ENCODE measurements at regions not wholly inside any gene's neighbourhood (a gene's known extent, or its start where the extent isn't known, plus 50 kb on each side); places are given as distances from the start of the nearest gene placed in this dataset.

- DNase-seq (ENCODE audit: low read depth): no peak
Measured at GRCh38 chr6:100944644-100945043, 63.5 kb upstream of the ASCC3 start.

DNA sequence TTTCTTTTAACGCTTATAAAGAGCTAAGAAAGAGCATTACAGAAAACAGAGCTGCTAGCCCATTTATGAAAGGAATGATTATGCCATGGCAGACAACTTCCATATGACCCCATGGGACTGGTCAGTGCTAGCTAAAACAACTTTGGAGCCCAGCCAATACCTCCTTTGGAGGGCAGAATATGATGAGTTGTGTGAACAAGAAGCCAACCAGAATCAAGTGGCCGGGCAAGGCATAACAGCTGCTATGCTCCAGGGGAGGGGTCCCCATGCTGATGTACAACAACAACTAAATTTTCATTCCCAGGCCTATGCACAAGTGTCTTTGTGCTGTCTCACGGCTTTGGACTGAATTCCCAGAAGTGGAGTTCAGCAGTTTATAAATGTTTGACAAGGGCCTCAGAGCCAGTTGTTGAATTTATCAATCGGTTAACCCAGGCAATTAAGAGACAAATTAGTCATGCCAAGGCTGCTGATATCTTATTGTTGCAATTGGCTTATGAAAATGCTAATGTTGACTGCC is 65.0 kb upstream of the ASCC3 start:
- no peak for DNase-seq (ENCODE audit: low read depth)

DNA sequence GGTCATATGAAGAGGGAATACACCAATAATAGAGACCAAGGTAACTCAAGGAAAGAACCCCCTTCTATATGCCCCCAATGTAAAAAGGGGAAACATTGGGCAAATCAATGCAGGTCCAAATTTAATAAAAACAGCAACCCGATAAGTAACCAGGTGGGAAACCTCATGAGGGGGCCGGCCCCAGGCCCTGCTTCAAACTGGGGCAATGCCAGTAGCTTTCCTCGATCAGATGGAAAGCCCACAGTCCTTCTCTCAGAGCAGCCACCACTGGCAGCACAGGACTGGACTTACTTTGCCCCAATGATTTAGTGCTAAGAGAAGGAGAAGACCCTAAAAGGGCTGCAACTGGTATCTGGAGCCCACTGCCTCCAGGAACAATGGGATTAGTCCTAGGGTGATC is 65.6 kb upstream of the ASCC3 start:
- DNase-seq (ENCODE audit: low read depth): no peak

DNA sequence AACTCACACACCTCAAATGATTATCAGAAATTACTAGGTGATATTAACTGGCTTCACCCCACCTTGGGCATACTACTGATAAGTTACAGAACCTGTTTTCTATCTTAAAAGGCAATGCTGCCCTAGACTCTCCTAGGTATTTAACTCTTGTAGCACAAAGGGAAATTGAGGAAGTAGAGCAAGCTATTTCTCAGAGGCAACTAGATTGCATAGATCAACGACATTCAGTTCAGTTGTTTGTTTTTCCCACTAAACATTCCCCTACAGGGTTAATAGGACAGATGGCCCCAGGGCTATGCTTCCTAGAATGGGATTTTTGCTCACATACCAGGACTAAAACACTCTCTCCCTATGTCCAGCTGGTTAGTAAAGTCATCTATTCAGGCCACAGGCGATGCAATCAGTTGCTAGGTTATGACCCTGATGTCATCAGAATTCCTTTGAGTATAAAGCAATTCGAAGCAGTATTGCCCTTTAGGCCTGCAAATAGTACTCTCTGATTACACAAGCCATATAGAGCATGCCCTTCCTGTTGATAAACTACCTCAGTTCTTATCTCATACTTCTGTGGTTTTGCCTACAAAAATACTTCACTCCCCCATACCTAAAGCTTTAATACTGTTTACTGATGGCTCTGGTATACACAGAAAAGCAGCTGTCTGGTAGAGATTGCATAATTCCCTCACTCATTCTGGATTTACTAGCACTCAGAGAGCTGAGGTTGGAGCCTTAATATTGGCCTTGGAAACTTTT is 67.4 kb upstream of the ASCC3 start:
- no peak for DNase-seq (ENCODE audit: low read depth)

DNA sequence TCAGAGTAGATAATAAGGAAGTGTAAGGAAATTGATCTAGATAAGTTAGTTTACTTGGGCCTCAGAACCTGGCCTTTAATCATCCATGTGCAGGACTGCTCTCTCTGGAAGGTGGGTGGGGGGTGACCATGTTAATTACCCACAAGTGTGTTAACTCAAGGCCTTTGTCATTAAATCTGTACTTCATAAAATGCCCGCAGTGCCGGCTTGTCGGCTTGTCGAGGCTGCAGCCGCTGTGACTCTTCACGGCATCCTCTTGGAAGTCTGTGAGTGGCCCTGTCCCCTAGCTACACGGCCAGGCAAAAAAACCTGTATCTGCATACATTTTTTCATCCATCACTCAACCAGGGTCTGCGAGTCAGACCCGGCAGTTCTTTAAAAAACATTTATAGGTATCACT is 70.9 kb upstream of the ASCC3 start:
- DNase-seq (ENCODE audit: low read depth): no peak

- no peak for DNase-seq (ENCODE audit: low read depth)
Measured at GRCh38 chr6:100959280-100959679, 78.2 kb upstream of the ASCC3 start.

DNA sequence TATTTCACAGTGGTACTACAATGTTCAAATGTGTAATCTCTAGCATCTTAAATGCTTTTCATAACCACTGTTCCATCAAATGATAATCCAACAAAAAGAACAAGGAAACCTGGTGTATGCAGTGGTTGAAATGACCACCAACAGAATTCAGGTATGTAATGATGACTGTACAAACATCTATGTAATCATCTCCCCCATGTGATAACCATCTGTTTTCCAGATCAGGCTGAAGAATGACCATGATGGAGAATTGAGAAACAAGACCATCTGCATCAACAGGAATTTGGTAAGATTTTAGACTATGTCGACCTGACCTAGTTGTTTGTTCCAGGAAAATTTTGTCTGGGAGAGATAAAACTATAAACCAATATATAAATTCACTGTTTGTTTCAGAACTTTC is 81.3 kb upstream of the ASCC3 start:
- DNase-seq (ENCODE audit: low read depth): no peak

GRCh38 chr6:100965067-100965466 is 83.9 kb upstream of the ASCC3 start:
- no peak for DNase-seq (ENCODE audit: low read depth)

DNA sequence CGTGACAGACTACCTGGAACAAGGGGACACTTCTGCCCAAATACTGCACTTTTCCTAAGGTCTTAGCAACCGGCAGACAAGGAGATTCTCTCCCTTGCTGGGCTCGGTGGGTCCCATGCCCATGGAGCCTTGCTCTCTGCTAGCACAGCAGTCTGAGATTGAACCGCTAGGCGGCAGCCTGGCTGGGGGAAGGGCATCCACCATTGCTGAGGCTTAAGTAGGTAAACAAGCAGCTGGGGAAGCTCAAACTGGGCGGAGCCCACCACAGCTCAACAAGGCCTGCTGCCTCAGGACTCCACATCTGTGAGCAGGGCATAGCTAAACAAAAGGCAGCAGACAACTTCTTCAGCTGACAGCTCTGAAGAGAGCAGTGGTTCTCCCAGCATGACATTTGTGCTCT is 87.8 kb upstream of the ASCC3 start:
- DNase-seq (ENCODE audit: low read depth): no peak

- no peak for DNase-seq (ENCODE audit: low read depth)
Measured at GRCh38 chr6:100979267-100979666, 98.1 kb upstream of the ASCC3 start.

DNA sequence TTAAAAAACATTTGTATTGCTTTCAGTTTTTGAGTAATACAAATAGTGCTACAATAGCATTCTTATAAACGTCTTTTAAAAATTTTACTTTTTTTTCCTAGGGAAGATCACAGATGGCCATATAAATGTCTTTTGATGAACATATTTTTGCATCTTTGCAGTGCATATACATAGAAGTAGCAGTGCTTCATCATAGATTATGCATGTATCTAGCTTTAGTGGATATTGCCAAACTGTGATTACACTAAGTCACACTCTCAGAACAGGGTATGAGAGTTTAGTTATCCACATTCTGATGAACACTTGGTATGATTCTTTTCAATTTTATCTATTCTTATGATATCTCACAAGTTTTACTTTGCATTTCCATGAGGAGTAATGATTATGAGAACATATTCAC is 99.8 kb upstream of the ASCC3 start:
- no peak for DNase-seq (ENCODE audit: low read depth)

DNA sequence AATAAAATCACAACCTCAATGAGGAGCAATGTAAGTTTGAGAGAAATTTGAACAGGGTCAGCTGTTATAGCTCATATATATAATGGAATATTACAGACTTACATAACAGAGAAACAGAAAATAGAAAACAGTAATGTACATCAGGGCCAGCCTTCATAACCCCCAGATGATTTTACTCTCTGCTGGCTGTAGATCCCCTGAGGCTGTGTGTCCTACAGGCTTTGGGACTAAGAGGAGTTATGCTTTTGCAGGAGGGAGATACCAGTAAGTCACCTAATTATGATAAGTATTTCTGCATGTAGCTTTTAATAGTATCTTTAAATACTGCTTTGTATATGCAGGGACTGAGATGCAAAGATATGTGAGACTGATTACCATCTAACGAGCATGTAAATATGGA is 105.8 kb upstream of the ASCC3 start:
- DNase-seq (ENCODE audit: low read depth): no peak

DNA sequence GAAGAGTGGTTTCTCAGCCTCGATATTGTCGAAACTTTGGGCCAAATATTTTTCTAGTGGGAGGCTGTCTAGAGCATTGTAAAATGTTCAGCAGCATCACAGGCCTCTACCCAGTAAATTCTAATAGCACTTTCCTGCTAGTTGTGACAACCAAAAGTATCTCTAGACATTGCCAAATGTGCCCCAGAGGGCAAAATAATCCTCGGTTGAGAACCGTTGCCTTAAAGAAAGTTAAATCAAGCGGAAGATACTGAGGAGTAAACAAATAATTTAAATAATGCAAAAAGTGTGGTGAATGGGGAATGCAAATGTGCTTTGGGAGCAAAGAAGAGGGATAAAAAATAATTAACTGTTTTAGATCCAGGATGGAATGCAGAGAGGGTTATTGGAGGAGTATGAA is 106.4 kb upstream of the ASCC3 start:
- DNase-seq (ENCODE audit: low read depth): no peak

DNA sequence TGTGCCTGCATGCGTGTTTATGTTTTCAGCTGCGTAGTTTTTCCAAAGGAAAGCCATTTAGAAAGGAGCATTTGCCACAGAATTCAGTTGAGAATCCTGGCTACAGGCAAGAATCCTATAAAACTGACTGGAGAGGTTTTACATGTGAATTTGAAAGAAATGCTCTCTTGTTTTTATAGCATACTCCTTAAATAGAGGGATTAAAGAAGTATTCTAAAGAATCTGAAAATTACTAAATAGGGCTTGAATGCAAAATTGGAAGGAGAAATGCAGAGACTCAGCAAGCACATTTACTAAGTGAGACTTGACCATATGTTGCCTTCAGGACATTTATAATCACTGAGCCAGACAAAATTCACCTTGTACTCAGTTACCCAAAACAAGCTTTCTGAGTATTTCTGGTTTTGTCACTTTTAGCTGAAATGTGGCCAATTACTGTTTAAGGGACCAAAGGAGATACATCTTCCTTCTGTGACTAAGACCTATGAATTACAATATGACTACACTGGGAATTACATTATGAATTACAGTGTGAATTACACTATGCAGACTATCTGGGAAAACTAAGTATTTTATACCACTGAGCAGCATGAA is 107.4 kb upstream of the ASCC3 start:
- DNase-seq (ENCODE audit: low read depth): no peak

- no peak for DNase-seq (ENCODE audit: low read depth)
Measured at GRCh38 chr6:100990070-100990469, 108.9 kb upstream of the ASCC3 start.

- no peak for DNase-seq (ENCODE audit: low read depth)
Measured at GRCh38 chr6:100996409-100996808, 115.3 kb upstream of the ASCC3 start.

DNA sequence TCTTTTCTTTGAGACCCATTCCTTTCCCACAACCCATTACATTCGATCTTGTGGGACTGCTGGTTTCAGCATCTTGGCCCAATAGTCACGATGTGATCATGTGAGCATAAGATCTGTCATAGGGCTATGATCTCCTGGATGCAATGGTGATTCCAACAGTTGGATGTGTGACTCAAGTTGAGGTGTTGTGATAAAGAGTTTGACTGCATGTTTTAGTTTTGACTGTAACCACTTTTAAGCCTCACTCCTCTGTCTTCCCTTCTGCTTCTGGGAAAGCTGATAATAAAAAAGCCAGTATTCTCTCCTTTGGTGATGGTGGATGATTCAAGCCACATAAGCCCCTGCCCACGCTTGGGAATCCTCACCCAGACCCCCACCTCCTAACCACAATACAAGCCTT is 117.0 kb upstream of the ASCC3 start:
- DNase-seq (ENCODE audit: low read depth): no peak

DNA sequence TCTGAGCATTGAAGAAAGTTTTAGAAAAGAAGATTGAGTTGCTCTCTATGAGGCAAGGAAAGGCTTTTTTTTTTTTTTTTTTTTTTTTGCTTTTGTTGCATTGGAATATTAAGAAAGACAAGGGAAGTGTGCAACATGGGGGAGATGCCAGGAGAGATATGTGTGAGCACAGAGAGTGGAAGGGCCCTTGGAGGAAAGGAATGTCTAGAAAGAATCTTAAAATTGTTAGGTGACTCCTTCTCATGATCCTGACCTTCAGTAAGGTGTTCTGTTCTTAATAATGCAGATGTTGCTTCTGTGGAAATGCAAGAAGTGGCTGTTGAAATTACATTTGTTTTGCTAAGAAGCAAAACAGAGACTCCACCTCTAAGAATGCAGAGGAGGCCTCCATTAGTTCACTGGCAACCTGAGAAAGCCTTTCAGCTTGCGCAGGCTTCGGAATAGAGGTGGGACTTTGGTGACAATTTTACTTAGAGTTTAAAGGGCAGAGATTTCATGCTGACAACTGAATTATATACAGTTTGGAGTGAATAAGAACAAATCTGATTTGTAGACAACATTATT is 118.0 kb upstream of the ASCC3 start:
- no peak for DNase-seq (ENCODE audit: low read depth)

DNA sequence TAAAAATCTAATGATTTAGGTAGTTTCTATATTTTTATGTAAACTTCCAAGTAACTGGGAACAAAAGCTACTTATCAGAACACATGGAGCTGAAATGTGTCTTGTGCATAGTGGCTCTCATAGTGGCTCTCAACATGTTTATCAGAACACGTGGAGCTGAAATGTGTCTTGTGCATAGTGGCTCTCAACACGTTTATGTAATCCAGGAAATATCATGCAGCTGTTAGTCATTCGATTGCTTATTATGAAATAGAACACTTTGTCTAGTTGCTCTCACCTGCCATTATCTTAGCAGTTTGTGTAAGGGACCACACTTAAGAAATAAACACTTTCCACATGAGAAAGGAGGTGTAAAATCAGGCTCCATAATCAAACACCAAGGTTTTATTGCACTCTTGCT is 119.2 kb upstream of the ASCC3 start:
- DNase-seq (ENCODE audit: low read depth): no peak

DNA sequence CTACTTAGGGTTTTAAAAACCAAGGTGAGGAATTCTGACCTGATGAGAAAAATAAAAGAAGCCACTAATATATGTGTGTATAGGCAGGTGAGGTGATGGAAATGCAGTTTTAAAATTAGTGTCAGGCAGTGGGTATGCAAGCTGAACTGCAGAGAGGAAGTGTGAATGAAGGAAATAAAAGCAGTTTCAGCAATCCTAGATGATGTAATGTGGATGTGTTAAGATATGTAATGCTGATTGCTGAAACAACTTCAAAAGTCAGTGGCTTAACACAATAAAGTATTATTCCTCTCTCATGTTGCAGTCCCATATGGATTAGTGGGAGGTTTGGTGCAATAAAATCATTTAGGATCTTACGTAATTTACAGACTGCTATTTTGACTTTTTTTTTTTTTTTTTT is 119.9 kb upstream of the ASCC3 start:
- DNase-seq (ENCODE audit: low read depth): no peak

- no peak for DNase-seq (ENCODE audit: low read depth)
Measured at GRCh38 chr6:101001607-101002006, 120.5 kb upstream of the ASCC3 start.

GRCh38 chr6:101003075-101003474 is 121.9 kb upstream of the ASCC3 start:
- DNase-seq (ENCODE audit: low read depth): no peak

DNA sequence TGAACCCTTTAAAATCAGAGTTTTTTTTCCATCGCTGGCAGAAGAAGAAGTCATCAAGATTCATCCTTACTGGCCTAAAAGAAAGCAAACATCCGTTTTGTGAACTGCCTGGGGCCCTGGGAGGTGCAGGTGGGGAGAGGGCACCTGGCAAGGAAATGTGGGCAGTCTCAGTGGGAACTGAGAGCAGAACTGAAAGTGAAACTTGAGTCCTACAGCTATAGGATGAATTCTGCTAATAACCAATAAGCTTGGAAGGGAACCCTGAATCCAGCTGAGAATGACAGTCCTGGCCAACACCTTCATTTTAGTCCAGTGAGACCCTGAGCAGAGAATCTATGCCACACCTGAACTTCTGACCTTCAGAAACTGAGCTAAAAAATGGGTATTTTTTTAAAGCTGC is 130.1 kb upstream of the ASCC3 start:
- no peak for DNase-seq (ENCODE audit: low read depth)

All from fibroblast of gingiva (primary cell).